SW480 (cell line): ENCODE measurements at regions not wholly inside any gene's neighbourhood (a gene's known extent, or its start where the extent isn't known, plus 50 kb on each side); places are given as distances from the start of the nearest gene placed in this dataset.
"Not testable (repeated sequence)": the region's sequence is repeated elsewhere in the genome, so short reads cannot be mapped to it uniquely, and the experiment has no call there.

ENCODE experiments used
- DNase-seq: peaks from one replicate; pipeline ENCODE4 v3.0.0-alpha.2; 2016; ENCODE audit warnings: low spot score

DNA sequence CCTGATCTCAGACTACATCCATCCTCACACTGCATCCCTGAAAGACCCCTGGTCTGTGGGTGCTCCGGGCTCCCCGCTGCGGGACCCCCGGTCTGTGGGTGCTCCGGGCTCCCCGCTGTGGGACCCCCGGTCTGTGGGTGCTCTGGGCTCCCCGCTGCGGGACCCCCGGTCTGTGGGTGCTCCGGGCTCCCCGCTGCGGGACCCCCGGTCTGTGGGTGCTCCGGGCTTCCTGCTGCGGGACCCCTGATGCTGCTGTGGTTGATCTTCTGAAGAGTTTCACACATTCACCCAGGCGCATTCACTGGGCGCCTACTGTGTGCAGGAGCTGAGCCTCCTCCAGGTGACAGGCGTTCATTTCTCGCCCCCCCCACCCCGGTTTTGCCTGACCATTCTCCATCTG is 162.7 kb upstream of the SALL3 start:
- DNase-seq, result no peak

DNA sequence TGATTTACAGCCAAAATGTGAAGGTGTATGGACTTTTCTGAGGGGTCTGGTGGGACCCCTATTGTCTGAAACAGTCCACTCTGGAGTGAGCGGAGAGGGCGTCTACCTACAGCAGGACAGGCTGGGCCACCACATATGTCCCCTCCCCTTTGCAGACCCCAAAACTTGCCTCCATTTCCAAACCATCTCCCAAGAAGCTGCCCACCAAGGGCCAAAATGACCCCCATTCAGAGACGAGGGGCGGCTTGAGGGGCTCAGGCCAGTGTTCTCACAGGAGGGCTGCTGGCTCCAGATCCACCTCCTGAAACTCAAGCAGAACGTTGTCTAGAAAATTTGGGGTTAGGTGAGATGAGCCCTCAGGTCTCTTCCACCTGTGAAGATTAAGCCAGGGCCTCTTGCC is 161.1 kb upstream of the SALL3 start:
- DNase-seq, result no peak

DNA sequence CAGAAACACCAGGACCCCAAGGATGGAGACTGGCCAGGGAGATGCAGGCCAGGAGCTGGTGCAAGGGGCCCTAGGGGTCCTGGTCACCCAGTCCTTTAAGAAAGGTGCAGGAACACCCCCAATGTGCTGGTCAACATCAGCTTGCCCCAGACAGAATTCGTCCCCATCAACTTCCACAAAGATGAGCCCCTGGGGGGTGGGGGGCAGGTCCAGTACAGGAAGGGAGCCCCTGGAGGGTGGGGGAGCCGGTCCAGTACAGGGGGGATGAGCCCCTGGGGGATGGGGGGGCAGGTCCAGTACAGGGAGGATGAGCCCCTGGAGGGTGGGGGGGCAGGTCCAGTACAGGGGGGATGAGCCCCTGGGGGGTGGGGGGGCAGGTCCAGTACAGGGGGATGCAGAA is 160.7 kb upstream of the SALL3 start:
- no peak for DNase-seq

DNA sequence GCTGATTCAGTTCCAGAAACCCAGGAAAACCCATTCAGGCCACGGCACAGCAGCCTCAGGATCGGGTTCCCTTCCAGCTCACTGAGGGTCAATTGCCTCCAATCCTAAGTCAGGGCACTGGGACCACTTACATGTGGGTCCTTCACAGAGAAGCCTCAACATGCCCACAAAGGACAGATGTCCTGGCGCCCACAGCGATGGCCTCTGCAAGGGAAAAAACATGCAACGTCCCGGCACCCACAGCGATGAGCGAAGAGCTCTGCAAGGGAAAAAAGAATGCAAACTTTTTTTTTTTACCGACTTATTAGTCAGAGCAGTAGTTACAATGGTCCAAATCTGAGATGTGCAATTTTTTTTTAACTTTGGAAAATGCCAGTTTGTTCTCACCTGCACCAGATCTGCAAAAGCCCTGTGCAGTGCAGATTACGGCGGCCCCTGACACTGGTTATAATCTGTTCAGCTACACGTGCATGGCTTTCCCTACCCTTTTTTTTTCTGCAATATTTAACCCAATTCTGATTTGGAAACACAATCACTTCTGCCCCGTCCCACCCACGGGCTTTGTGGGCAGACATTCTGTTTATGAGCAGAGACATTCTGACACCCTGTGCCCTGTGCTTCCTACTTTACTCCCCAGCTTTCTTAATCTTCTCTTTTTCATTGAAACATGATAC is 159.3 kb upstream of the SALL3 start:
- no peak for DNase-seq

DNA sequence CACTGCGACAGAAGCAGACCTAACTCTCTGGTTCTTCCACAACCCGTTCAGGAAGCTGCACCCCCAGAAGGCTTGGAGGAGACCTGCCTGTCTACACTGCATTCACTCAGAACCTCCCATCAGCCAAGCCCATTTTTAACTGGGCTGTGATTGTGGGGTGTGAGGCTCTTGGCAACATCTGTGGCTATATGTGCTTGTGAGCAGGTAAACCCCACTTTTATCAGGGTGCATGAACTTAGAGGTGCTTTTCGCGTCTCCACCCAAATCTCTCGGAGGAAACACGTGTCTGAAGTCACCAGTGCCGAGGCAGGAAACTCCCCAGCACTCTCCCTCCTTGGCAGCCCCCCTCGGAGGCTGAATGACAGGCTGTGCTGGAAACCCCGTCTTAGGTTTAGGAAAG is 158.2 kb upstream of the SALL3 start:
- no peak for DNase-seq

DNA sequence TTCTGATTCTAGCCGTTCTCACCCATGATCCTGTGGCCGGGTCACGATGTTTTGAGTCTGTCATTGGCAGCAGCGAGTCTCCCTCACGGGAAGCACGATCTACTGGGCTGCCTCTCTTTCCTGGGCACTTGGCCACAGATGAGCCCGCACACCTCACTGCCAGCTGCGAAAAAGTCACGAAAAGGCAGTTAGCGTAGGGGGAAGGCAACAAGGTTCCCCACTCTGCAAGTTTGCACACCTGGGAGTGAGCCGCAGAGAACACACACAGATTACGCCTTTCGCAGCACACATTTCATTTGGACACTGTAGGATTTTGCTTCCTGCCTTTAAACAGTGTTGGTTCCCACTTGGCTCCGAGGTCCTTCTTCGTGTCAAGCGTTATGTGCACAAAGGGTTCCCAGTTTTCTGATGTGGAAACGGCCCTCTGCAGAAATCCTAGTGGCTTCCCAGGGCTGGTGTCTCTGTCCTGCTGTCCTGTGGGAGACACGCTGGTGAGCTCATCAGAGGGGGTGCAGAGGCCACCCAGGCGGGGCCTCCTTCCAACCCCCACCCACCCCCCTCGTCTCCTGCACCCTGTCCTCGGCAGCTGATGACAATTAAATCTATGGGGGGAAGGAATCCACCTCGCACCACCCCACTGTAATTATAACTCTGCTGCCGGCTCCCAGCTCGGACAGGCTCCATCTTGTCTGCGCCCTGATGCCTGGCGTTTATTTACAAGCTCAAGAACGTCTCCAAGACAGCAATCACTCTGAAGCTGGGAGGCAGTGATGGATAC is 157.3 kb upstream of the SALL3 start:
- no peak for DNase-seq

DNA sequence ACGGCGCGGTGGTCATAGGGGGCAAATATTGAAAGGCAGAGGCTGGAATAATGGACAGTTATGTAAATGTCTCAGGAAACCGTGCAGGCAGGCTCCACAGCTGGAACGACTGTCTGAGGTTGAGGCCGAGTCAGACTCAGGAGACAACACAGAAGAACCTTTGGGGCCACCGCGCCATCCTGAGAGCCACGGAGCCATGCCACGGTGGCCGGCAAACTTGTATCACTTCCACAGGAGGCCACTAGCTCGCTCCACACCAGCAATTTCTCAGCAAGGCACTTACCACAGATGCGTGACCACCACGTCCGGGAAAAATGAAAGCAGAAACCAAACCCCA is 156.7 kb upstream of the SALL3 start:
- DNase-seq, result no peak

DNA sequence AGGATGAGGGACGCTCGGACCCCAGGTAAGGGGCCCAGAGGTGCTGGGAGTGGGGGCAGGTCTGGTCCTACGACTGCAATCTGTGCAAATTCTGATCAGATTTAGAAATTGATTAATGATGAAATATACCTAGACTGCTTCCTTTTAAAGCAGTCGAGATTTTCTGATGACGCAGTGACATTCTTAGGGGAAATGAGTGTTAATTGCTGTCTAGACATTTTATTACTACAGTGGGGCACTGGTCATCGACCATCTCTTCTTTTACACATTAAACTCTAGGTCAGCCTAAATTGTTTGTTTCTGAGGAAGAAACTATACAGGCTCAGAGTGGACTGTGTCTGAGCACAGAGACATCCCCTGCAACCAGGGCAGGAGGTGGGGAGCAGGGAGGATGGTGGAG is 154.4 kb upstream of the SALL3 start:
- DNase-seq, result no peak

DNA sequence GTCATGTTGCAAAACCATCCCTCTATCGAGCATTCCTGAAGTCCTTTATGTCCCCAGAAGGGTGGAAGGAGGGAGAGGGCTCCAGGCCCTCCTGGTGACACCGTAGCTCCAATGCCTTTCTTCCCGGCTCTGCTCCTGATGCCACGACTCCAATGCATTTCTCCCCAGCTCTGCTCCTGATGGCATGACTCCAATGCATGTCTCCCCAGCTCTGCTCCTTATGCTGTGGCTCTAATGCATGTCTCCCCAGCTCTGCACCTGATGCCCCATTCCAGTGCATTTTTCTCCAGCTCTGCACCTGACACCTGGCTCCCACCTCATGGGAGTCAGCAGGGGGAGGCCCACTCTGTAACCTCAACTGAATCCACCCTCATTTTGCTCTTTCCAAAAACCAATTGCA is 153.0 kb upstream of the SALL3 start:
- no peak for DNase-seq

DNA sequence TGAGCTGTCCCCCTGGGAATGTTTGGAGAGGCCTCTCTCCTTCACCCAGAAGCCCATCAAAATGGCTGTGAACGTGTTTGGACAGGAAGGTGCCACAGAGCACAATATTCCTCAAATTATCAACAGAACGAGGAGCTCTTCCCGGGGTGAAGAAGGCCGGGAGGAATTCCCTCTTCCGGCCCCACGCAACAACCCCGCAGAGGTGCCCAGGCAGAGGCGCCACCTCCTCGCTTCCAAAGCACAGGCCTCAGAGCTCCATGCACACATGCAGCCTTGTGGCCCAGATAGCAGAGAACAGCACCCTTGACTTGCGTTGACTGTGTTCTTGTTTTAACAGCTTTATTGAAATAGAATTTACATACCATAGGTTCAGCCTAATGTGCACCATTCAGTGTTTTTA is 152.5 kb upstream of the SALL3 start:
- DNase-seq, result no peak

DNA sequence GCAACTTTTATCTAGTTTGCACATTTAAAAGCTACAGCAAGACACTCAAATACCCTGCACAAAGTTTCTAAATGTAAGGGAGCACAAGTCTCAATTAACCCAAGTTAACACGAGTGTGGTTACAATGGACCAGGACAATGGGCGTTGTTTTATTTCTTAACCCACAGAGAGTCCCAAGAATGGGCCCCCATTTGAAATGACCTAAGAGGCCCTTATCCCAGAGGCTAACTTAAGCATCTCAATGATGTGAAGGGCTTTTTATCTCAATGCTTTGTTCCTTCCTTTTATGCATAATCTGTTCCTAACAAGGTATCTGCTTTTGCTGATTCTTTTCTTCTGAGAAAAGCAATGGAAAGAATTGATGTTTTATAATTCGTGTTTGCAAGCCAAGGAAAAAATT is 151.5 kb upstream of the SALL3 start:
- no peak for DNase-seq

DNA sequence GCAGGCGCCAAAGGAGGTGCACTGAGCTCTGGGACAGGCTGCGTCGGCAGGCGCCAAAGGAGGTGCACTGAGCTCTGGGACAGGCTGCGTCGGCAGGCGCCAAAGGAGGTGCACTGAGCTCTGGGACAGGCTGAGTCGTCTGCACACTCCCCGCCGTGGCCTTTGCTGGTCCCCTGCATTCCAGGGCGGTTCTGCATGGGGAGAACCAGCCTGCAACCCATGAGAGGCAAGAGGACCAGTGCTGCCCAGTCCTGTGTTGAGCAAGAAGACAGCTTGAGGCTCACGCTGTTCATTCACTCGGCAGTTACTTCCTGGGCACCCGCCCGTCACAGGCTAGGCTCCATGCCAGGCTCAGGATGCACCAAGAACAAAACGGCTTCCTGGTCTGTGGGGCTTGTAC is 150.6 kb upstream of the SALL3 start:
- DNase-seq, result not testable (repeated sequence)

DNA sequence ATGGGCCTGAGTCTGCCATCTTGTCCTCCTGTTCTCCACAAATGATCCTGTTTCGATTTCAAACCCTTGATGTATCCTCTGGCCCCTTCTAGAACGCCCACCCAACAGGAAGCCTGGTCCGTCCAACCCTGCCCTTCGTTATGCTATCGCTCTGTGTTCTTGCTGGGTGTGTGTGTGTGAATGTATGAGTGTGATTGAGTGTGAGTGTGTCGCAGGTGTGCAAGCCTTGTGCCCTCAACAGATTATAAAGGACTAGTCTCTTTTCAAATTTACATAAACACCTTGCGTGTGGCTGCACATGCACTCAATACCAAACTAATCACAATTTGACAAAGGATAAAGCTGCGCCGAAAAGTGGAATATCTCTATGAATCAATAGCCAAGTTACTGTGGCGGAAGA is 149.5 kb upstream of the SALL3 start:
- no peak for DNase-seq

DNA sequence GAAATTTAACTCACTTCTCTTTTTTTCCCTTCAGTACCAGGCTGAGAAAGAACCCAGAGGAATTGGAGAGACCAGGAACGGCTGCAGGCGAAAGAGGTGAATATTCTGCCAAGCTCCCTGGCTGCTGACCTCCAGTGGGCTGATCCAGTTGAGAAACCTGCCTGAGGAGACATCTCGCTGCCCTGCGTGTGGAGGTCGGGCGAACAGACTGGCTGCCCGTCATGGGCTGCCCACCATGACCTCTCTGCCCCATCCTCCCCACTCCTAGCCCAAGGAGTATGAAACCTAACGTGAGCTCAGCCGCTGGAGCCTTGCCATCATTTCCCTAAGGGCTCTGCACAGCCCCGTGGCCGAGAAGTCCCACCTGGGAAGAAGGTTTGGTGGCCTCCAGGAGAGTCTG is 148.8 kb upstream of the SALL3 start:
- no peak for DNase-seq

DNA sequence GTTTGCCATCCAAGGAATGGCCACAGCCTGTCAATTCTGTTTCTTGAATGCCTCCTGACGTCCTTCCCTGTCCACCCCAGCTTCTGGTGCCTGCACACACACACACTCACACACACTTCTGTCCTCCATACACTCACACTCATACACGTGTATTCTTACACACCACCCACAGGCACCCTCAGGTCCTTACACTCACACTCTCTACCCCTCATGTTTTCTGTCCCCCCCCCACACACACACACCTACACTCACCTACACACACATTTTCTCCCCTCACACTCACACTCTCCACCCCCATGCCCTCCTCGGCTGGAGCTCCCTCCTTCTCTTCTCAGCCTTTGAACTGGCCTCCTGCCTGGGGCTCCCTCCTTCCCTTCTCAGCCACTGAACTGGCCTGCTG is 148.0 kb upstream of the SALL3 start:
- no peak for DNase-seq

DNA sequence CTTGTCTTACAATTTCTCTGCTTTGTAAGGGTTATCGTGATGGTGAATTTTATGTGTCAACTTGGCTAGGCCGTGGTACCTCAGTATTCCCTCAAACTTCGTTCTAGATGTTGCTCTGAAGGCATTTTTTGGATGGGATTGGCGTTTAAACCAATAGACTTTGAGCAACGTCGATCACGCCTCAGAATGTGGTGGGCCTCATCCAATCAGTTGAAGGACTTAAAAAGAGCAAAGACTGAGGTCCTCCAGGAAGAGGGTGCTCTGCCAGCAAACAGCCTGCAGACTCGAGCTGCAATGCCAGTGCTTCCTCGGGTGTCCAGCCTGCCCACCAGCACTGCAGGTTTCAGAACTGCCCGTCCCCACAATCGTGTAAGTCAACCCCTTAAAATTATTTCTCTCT is 145.8 kb upstream of the SALL3 start:
- no peak for DNase-seq

DNA sequence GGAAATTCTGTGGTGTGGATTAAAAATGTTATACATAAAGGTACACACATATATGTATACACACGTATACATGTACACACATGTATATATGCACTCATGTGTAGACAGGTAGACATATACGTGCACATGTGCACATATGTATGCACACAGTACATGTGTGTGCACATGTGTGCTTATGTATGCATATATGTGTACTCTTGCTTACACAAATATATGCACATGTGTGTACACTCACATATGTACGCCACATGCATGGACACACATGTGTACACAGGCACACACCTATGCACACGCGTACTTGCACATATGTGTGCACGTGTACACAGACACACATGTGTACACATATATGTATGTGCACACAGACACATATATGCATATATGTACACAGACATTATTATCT is 142.8 kb upstream of the SALL3 start:
- no peak for DNase-seq

DNA sequence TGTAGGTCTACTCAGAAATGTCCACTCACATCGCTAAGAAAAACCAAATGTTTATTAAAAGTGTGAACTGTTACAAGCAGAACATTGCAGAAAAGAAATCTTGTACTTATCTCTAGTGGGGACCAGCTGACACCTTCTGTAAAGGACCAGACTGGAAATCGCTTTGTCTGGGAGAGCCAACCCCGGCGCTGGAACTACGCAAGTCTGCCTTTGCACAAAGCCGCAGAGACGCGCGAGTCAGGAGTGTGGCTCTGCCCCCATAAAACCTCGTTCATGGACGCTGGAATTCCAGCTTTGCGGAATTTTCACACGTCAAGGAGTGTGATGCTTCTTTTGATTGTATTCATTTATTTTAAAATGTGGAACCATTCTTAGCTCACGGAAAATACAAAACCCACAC is 141.9 kb upstream of the SALL3 start:
- DNase-seq, result no peak

DNA sequence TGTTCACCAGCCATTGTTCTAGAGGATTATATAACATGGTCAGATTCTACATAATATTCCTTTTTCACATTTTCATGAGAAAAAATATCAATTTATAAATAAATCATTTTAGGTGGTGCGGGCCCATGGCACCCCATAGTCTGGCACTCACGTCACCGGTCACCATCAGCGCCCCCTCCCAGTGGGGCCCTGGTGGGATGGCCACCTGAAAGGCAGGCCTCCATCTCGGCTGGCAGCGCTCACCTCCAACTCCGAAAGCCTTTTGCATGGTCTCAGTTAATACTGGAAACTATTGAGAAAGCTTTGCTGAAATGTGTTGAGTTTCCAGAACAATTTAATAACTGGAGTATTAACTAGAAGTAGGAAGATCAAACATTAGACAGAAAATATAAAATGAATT is 141.4 kb upstream of the SALL3 start:
- no peak for DNase-seq

DNA sequence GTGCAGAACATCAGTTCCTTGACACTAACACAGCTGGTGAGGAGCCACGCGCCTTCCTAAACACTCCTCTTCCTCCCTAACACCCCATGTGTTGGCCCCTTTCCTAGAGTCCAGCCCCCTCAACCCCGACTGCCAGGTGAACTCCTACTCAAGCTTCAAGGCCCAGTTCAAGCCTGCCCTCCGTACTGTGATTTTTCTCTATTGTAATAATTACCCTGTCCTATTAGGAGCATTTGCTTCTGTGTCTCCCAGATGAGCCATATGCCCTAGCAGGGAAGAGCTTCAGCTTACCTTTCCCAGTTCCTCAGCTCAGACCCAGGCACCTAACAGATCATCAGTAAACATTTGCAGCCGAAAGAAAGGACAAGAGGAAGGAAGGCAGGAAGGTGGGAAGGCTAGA is 130.6 kb upstream of the SALL3 start:
- no peak for DNase-seq

DNA sequence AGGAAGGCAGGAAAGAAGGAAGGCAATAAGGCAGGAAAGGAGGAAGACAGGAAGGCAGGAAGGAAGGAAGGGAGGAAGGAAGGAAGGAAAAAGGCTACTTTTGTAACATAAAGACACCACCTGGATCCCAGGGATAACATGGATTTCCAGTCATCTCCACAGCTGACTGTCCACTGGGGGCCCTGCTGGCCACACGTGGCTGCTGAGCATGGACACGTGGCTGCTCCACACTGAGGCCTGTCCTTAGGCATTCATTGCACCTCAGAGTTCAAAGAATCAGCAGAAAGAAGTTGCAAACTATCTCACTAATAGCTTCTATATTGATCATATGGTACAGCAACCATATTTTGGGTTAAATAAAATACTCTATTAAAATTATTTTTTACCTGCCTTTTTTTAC is 130.2 kb upstream of the SALL3 start:
- no peak for DNase-seq

DNA sequence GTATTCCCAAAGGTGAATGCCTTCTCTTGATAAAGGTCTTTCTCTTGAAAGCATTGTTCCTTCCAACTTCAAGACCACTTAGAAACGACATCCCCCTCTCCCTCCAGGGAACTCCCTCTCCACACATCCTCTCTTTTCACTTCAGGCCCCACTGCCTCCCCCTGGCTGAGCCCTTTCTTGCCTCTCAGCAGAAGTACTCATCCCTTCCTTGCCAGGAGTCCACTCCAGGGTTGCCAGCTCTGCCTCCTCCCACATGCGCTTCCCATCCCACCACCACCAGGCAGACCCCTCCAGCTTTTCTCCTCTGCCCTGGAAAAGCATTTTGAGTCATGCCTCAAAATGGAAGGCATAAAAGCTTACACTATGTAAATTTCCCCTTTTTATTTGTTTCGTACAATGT is 126.3 kb upstream of the SALL3 start:
- no peak for DNase-seq

DNA sequence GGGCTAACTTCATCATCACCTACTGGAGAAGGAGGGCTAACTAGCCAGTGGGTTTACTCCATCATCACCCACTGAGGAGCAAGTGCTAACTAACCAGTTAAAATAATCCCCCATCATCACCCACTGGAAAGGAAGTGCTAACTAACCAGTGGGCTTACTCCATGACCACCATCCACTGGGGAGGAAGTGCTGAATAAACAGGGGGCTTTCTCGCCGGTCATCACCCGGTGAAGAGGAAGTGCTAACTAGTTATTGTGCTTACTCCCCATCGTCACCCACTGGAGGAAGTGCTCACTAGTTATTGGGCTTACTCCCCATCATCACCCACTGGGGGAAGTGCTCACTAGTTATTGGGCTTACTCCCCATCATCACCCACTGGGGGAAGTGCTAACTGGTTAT is 124.4 kb upstream of the SALL3 start:
- no peak for DNase-seq

DNA sequence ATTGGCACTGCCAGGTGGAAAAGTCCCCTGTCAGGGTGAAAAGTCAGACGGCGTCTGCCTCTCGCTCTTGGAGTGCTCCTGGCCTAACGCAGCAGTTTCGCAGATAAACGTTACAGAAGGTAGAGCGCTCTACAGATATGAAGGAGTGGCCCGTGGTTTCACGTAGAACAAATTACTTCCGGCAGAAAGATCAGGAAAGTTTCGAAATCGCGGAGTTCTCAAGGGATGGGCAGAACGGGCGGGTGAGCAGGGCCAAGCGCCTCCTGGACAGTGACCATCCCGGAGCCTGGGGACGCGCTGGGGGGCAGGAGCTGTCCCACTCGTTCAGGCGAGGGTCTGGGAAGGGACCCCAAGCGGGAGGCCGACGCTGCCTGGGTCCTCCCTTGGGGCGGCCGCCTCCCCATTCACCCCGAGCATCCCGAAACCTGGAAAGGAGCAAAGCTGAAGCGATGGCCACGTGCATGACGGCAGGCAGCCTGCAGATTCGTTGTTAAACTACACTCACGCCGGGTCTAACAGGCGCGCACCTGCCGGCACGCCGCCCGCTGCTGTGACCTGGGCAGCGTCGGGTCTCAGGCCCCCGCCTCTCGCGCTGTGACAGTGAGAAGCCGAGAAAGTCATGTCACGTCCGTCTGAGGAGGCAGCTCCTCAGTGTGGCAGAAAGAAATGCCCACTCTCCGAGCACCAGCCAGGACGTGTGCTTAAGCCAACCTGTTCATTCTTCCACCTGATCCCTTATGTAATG is 122.9 kb upstream of the SALL3 start:
- DNase-seq, result no peak
